Endothelial cell of umbilical vein (primary cell): ENCODE measurements at regions not wholly inside any gene's neighbourhood (a gene's known extent, or its start where the extent isn't known, plus 50 kb on each side); places are given as distances from the start of the nearest gene placed in this dataset.

Experiments
- EZH2 ChIP-seq: IDR thresholded peaks from 2 replicates; pipeline ENCODE4 v1.6.1; 2012; ENCODE audit warnings: borderline replicate concordance, low read depth, mild to moderate bottlenecking, moderate library complexity, low read length, inconsistent platforms; ENCODE audit not compliant: severe bottlenecking
- FOS ChIP-seq: IDR thresholded peaks from 2 replicates; pipeline ENCODE4 v1.6.1; 2011; ENCODE audit warnings: mild to moderate bottlenecking, low read length, moderate library complexity, borderline replicate concordance; ENCODE audit not compliant: insufficient read depth
- GATA2 ChIP-seq: IDR thresholded peaks from 2 replicates; pipeline ENCODE4 v1.7.0; 2011; ENCODE audit warnings: low read depth, mild to moderate bottlenecking, moderate library complexity, mixed read lengths, low read length; ENCODE audit not compliant: insufficient read length, insufficient read depth
- JUN ChIP-seq: IDR thresholded peaks from 2 replicates; pipeline ENCODE4 v1.6.1; 2011; ENCODE audit warnings: borderline replicate concordance, low read depth; ENCODE audit not compliant: insufficient read length, insufficient read depth
- POLR2A ChIP-seq: IDR thresholded peaks from 2 replicates; pipeline ENCODE4 v1.6.1; 2012; ENCODE audit warnings: low read depth, mild to moderate bottlenecking, control low read depth, low read length
- POLR2AphosphoS5 ChIP-seq: IDR thresholded peaks from 2 replicates; pipeline ENCODE4 v1.6.1; 2012; ENCODE audit warnings: low read depth, mild to moderate bottlenecking, control low read depth, low read length, moderate library complexity; ENCODE audit not compliant: insufficient read depth
- TF ChIP-seq, protein P1 (sequence below), 2 donors: IDR thresholded peaks; 1 replicate in 1 of 2; 2 replicates in 1 of 2; pipeline ENCODE4 v1.5.1; 2011; ENCODE audit warnings: low read length in 2 of 2, mild to moderate bottlenecking in 2 of 2, moderate library complexity in 2 of 2, control low read depth in 1 of 2, inconsistent platforms in 1 of 2, low read depth in 1 of 2; ENCODE audit not compliant: insufficient read depth in 1 of 2; ENCODE audit errors: extremely low read depth in 1 of 2
- TF ChIP-seq, protein P2 (sequence below): IDR thresholded peaks from 2 replicates; pipeline ENCODE4 v1.6.1; 2011; ENCODE audit not compliant: insufficient read depth, insufficient read length

DNA sequence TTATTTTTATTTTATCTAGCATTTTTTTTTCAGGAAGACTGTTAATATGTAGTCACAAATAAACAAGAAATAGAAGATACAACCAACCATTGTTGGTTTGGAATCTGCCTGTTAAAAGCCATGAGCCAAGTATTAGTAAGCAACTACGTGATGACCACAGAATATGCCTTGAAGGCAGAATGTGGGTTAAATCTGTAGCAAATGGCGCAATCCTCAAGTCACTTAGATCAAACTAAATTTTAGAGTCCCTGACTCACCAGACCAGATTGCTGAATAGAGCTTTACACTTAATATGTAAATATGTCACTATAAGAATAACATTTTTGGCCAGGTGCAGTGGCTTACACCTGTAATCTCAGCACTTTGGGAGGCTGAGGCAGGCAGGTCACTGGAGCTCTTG, 800.1 kb upstream of the CITED2 start:
- TF ChIP-seq, protein P1, sequence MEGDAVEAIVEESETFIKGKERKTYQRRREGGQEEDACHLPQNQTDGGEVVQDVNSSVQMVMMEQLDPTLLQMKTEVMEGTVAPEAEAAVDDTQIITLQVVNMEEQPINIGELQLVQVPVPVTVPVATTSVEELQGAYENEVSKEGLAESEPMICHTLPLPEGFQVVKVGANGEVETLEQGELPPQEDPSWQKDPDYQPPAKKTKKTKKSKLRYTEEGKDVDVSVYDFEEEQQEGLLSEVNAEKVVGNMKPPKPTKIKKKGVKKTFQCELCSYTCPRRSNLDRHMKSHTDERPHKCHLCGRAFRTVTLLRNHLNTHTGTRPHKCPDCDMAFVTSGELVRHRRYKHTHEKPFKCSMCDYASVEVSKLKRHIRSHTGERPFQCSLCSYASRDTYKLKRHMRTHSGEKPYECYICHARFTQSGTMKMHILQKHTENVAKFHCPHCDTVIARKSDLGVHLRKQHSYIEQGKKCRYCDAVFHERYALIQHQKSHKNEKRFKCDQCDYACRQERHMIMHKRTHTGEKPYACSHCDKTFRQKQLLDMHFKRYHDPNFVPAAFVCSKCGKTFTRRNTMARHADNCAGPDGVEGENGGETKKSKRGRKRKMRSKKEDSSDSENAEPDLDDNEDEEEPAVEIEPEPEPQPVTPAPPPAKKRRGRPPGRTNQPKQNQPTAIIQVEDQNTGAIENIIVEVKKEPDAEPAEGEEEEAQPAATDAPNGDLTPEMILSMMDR (IDR thresholded peaks at IDR 0.05; ENCODE audit: extremely low read depth in 1 of 2, insufficient read depth in 1 of 2, low read depth in 1 of 2, low read length in 2 of 2), result no peak
- TF ChIP-seq JUN, result no peak
- TF ChIP-seq, protein P2, sequence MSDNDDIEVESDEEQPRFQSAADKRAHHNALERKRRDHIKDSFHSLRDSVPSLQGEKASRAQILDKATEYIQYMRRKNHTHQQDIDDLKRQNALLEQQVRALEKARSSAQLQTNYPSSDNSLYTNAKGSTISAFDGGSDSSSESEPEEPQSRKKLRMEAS, result no peak
- no peak for TF ChIP-seq POLR2A
- no peak for TF ChIP-seq EZH2
- TF ChIP-seq POLR2AphosphoS5, result no peak
- no peak for TF ChIP-seq FOS
- no peak for TF ChIP-seq GATA2
